ENCODE measurements at regions not wholly inside any gene's neighbourhood (a gene's known extent, or its start where the extent isn't known, plus 50 kb on each side); places are given as distances from the start of the nearest gene placed in this dataset.

DNA sequence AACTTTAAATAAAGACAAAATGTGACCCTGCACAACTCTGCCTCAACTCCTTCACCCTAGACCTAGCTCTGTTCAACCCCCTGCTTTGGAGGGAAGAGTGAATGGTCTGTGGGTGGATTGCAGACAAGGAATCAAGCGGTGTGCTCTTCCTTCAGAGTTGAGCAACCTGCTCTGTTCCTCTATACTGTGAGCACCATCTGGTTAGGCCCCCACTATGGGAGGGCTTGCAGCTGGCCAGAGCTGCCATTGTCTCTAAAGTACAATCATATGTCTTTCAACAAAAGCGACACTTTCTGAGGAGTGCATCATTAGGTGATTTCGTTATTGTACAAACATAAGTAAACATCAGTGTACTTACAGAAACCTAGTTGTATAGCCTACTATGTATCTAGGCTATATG lies 406.1 kb upstream of the MARCKS start:
- TF ChIP-seq POLR2A (IDR thresholded peaks at IDR 0.05) (no peak), EP300 (IDR thresholded peaks at IDR 0.05) (no peak), CTCF (IDR thresholded peaks at IDR 0.05) (no peak), POLR2AphosphoS5 (IDR thresholded peaks at IDR 0.05) (no peak)
